Ammon's horn (tissue), 1 donor: ENCODE measurements at regions not wholly inside any gene's neighbourhood (a gene's known extent, or its start where the extent isn't known, plus 50 kb on each side); places are given as distances from the start of the nearest gene placed in this dataset.
"Not testable (repeated sequence)": the region's sequence is repeated elsewhere in the genome, so short reads cannot be mapped to it uniquely, and the experiment has no call there.

Source experiments
- DNase-seq: peaks from one replicate; pipeline ENCODE4 v3.0.0-alpha.2; 2016; ENCODE audit warnings: low spot score

DNA sequence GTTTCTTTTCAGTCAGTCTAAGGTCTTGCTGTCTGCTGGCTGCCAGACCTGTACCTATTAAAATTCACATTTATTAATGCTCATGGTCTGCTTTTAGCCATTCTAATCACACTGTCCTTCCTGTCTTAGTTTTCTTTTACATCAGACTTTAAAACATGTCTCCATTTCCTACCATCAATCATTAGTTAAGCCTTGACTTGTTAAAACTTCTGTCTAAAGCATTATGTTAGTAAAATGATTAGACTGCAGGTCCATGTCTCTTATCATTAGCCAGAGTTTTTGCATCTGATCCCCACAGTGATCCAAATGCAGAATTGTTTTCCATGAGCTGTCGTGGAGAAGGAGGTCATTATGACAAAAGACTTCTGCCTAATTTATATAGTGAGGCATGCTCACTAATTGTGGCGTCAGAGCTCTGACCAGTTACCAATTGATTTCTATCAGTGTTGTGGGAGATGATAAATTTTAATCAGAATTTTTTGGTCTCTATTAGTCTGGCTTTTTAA lies 226.5 kb downstream of the DKK1 start:
- no peak for DNase-seq

DNA sequence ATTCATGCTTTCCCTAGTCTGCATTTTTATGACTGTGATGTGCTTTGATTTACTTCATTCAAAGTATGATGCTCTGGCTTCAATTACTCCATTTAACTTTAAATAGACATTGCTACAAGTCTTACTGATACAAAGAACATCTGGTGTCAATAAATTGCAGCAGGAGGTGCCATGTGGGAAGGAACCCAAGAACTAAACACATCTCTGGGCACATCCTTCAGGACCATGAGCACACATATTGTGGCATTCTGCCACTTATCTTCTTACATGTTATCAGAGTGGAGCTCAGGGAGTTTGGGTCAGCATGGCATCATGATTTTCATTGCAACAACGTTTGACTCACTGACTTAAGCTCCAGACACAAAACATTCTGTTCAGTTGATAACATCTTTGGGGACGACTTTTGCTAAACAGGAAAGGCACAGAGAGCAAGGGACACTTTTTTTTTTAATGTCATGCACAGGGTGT lies 227.0 kb downstream of the DKK1 start:
- no peak for DNase-seq

DNA sequence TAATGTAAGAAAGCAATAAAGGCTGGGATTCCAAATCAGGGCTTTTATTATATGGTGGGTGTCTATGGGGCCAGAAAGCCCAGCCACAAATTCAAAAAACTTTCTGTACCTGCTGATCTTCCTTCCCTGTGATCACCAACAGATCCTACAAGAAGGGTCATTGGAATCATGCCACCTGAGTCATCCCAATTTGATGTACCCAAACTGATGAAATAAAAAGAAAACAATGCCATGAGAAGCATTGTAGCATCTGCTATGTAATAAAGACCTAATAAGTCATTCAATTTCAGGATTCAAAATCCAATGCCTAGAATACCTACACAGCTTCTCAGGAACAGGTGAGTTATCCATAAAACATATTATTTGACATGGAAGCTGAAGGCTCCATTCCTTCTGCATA lies 228.8 kb downstream of the DKK1 start:
- DNase-seq = no peak

DNA sequence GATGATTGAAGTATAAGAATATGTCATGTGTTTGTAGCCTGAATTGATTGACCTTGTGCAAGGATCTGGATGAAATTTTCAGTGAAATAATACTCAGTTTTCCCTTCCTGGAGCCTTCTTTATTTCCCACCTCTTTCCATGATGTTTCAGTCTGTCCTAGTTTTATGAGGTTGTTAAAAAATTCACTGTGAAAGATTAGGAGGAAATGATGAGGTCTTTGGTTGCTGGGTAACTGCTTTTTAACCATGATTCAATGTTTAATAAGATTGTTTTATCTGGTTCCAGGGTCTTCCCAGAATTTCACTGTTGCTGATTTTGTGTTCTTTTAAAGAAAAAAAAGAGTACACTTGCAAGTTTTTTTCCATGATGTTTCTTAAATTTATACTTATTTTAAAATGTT lies 221.5 kb downstream of the MBL2 start:
- no peak for DNase-seq

DNA sequence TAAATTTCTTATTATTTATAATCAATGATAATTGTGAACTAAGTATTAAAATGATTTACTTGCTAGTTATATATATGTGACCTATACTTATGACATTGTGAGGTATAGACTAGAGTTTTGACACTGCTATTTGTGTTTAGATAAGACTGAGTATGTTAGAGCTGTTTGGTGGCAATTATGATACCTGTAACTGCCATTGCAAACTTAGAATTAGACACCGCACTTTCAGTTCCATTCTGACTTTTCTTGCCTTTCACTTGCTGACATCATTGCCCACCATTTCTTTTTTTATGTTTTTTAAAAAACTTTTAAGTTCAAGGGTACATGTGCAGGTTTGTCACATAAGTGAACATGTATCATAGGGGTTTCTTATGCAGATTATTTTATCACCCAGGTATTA lies 214.5 kb downstream of the MBL2 start:
- DNase-seq = no peak

DNA sequence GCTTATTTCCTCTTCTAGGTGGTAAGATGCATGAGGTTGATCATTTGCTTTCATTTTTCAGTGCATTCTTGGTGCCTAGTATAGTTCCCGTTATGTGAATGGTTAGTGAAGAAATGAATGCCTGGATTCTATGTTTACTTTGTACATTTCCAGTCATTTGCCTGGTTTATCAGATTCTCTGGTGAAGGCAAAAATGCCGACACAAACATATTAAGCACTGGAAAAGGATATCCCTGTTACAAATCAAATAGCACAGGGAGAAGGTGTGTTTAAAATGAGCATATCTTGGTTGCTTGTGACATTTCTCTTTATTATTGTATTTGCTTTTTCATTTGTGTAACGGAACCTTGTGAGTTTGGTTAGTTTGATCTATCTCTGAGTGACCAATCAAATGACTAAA lies 211.3 kb downstream of the MBL2 start:
- no peak for DNase-seq

DNA sequence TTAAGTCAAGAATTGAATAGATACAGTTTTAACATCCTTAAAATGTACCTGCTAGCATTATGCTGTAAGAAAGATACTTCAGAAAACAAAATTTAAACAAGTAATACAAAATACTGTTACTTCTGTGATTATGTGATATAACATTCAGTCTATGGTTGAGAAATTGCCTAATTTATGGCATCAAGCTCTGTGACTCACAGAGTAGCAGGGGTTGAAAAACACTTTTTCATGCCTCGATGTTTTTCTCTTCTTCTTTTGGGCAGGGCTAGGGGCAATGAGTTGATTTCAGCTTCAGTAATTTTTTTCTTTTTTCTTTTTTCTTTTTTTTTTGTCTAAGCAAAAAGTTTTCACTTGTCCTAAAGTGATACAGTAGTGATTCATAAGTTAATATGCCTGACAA lies 209.2 kb downstream of the MBL2 start:
- DNase-seq = no peak

DNA sequence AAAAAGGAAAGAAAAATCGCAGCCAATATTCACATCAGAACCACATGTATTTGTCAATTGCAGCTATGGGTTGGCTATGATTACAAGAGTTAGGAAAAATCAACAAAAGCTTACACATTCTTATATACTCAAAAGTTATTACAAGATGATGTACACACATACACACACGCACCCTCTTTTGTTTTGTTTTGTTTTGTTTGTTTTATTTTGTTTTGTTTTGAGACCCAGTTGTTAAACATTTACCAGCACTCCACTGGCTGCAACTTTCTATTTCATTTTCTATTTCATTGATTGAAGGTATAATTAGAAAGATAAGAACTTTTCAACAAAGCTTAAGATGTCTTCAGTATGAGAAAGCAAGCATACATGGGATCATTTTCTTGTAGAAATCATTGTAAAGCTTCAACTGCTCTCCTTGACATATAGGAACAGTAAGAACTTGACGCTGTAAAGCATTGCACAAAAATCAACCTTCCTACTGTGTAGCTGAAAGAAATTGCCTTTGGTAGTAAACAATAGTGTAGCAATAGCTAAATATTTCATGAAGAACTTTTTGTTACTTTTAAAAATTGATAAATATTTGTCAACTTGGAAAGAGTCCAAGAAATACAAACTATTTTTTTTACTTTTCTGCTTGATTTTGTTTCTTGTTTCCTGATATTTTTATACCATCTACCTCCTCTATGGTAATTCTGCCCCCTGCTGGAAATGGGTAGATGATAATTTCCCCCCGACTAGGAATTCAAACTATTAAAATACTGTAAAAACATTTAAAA lies 205.9 kb downstream of the MBL2 start:
- no peak for DNase-seq

DNA sequence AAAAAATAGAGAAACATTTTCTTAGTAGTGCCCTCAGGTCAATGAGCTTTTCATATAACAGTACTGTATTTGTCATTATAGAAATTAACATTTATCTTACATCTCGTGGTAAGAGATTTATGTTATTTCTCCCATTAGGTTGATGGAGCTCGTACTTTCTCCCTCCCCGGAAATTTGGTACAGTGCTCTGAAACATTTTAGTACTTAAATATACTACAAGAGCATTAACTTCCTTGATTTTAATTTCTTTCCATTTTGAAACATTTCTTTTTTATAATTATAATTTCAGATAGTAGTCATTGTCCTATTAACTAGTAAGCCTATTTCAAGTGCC lies 205.4 kb downstream of the MBL2 start:
- no peak for DNase-seq

DNA sequence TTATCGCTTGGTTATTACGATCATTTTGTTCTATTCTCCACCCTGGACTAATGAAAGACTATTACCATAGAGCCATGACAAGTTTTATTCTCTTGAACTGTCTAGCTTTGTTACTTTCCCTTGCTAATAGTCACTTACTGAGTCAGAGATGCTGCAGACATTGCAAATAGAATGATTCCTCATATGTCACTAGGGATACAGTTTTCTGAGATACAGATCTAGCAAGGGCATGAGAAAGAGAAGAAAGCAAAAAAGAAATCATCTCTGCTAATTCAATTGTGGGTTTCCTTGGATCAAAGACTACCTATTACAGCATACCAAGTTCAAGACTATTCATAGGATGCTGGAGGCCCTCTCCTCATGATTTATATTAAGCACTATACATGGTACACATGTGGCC lies 204.3 kb downstream of the MBL2 start:
- DNase-seq = no peak

DNA sequence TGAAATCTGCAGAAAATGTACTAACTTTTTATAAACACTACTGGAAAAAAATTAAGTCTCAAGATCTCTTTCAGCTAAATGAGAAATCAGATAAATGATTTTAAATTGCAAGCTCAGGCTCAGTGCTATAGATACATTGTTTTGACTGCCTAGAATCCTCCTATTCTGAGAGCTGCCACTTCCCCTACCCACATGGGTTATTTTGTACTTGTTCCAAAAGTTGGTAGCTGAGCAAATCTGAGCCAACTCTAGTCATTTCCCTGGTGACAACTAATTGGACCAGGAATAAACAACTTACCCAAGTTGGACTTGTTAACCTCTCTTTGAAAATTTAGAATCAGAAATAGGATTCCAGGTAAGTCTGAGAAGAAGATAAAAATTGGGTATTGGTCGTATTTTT lies 202.1 kb downstream of the MBL2 start:
- no peak for DNase-seq

DNA sequence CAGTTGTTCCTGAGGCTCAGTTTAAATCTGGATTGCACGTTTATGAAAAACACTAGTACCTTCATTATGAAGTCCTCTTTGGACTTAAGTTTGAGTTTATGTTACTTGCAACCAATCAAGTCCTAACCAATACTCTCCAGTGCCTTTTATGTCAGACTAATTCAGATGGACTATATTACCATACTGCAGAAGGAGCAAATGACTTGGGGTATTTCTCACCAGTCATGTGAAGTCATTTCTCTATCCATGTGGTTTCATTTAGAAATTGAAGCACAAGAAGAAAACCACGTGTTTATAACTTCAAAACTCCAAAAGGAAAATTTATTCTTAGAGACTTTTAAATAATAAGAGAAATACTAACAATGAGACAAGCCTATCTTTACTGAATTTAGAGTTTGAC lies 201.6 kb downstream of the MBL2 start:
- DNase-seq = no peak

DNA sequence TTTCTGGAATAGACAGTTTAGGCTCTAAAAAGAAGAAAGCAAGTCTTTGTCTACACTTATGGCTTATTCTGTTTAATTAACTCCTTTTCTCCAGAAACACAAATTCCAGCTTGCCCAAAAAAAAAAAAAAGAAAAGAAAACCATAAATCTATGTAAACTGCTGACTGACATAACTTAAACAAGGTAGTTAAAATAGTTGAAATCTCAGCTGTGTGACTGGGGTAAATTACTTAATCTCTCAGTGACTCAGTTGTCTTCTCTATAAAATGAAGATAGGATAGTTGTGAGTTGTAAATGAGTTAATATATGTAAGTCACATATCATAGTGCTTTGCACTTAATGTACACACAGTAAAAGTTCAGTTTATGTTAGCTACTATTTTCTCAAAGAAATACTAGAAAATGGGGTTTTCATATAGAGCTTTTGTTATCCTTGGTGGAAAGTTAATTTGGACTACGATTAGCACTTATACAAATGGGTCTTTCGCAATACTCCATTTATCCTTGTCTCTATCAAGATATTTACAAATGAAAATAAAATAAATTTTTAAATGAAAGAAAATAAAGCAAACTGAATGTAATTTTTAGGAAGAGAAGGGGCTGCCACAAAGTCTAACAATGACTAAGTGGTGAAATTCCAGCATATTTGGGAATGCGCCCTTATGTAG lies 200.9 kb downstream of the MBL2 start:
- DNase-seq = no peak

DNA sequence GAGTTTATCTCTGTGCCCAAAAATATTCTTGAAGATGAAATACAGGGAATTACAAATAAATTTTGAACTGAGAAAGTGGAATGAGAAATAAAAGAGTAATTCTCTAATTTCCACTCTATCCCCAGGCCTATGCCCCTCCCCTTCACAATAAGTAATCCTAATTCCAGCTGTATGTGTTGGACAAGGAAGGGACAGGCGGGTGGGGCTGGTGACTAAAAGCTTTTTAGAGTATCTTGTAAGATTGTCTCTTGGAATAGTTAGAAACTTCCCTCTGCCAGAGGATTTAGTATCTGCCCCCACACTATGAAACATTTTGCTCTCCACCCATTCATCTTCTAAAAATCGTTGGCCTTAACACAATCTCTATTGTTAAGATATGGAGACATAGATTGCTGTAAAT lies 199.2 kb downstream of the MBL2 start:
- DNase-seq = no peak

DNA sequence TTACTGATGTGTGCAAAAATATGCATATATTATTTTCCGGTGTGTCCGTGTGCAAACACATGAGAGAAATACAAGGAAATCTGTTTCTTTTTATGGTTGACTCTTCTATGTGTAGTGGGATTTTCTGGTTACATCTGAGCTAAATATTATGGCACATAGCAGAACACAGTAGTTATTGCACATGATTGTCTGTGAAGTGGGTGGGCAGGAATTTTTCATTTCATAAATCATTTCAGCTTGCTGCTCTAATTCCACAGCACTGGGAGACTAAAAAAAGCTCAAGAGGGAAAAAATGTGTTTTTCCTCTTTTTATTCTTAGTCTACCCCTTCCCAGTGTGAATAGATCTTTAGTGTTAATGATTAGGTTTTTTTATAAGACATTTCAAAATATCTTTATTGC lies 197.9 kb downstream of the MBL2 start:
- DNase-seq = no peak

DNA sequence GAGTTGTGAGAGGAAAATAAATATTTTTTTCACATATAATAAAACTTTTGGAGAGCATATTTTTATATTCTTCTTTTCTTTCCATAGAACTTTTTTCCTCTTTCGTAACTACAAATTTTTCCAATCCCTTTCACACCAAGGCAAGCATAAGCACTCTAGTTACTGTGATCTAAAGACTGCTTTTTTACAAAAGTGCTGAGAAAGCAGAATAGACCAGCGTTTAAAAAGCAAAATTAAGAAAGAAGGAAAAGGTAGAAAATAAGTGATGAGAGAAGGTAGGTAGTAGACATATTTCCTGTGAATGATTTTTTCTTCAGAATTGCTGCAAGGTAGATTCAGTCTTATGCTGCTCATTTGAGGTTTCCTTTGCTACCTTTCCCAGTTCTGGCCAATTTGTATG lies 195.5 kb downstream of the MBL2 start:
- no peak for DNase-seq

DNA sequence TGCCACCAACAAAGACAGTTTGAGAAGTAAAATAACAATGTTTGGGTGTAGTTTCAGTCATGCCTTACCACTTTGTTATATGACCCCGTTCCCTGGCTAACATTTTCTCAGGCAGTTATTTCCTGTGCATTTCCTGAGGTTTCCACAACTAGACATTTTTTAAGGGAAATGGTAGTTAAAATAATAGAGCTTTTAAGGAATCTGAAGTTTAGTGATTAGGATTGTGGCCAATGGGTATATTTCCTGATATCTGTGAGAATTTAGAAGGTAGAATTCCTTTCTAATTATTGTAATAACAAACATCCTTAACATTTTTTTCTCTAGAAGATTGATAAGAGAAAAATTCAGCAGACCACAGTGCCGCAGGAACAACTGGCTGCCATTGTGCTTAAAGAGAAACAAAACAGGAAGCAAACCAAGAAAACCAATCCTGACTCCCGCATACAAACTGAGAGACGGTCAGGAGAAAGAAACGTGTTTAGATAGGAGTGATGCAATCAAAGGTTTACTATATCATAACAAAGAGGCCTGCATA lies 193.6 kb downstream of the MBL2 start:
- DNase-seq = no peak

DNA sequence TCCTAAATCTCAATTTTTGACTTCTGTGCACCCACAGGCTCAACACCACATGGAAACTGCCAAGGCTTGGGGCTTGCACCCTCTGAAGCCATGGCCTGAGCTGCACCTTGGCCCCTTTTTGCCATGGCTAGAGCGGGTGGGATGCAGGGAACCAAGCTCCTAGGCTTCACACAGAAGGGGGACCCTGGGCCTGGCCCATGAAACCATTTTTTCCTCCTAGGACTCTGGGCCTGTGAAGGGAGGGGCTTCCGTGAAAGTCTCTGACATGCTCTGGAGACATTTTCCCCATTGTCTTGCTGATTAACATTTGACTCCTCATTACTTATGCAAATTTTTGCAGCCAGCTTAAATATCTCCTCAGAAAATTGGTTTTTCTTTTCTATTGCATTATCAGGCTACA lies 190.9 kb downstream of the MBL2 start:
- not testable (repeated sequence) for DNase-seq

DNA sequence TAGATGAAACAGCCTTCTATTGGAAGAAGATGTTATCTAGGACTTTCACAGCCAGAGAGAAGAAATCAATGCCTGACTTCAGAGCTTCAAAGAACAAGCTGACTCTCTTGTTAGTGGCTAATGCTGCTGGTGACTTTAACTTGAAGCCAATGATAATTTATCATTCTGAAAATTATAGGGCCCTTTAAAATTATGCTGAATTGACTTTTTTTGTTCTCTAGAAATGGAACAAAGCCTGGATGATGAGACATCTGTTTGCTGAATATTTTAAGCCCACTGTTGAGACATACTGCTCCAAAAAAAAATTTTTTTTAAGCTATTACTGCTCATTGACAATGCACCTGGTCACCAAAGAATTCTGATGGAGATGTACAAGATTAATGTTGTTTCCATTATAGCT lies 189.2 kb downstream of the MBL2 start:
- no peak for DNase-seq

DNA sequence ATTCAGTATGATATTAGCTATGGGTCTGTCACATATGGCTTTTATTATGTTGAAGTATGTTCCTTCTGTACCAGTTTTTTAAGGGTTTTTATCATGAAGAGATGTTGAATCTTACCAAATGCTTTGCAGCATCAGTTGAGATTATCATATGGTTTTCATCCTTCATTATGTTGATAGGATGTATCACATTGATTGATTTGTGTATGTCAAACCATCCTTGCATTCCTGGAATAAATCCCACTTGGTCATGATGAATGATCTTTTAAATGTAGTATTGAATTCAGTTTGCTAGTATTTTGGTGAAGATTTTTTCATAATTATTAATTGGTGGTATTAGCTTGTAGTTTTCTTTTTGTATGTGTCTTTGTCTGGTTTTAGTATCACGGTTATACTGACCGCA lies 185.9 kb downstream of the MBL2 start:
- no peak for DNase-seq

DNA sequence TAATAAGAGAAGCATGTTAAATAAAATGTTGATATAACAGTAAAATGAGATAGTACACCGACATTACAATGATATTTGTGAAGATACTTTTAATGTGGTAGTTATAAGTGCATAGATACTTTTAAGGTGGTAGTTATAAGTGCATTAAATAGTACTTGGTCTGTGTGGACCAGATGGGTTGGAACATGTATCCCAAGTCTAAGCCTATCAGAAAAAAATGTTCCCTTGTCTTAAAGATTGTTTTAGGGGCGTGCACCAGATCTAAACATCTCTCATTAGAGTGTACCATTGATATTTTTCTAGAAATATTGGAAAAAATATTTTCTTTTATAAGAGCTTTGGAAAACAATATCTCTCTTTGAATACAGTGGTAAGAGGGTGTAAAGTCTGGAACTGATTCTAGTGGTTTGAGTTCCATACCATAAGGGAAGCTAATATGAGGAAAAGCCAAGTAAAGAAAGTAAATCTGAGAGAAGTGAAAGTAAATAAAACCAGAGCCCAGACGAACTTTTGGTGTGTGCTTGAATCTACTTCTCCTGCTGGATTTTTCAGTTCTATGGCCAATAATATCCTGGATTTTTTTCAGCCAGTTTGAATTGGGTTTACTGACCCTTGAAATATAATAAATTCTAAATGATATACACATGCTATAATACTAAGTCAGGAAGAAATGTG lies 175.3 kb downstream of the MBL2 start:
- no peak for DNase-seq

DNA sequence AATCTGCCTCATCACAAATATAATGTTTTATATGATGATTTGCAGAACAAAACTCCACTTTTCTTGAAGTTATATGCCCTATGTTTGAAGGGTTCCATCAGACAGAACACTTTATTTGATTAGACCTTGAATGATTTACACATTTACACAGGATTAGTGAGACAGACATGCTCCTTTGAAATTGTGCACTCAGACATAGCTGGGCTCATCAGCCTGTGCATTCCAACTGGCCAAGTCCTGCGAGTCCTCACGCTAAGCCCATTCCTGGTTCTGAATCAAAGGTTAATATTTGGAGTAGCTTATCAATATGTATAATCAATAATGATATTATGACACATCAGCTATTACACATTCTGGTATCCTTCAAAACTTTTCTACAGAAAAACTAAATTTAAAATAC lies 173.6 kb downstream of the MBL2 start:
- DNase-seq = no peak
